ENCODE measurements at regions not wholly inside any gene's neighbourhood (a gene's known extent, or its start where the extent isn't known, plus 50 kb on each side); places are given as distances from the start of the nearest gene placed in this dataset.
"Not testable (repeated sequence)": the region's sequence is repeated elsewhere in the genome, so short reads cannot be mapped to it uniquely, and the experiment has no call there.

DNA sequence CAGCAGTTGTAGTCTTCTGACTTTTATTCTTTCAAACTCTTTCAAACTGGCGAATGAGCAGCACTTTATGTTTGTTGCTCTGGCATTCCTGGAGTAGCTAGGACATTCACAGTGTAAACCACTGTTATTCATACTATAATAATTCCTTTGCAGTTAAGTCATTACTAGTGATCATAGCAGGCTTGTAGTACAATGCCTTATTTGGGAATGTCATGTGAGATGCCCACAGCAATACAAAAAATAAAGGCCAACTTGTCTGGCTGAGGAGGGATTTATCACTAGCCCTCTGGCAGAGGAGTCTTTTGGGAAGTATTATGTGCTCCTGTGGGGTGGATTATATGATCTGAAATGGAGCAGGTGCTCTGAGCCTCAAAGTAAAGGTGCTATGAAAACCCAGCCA lies 197.2 kb downstream of the VGLL3 start:
- peak; percentile 95 for DNase-seq

DNA sequence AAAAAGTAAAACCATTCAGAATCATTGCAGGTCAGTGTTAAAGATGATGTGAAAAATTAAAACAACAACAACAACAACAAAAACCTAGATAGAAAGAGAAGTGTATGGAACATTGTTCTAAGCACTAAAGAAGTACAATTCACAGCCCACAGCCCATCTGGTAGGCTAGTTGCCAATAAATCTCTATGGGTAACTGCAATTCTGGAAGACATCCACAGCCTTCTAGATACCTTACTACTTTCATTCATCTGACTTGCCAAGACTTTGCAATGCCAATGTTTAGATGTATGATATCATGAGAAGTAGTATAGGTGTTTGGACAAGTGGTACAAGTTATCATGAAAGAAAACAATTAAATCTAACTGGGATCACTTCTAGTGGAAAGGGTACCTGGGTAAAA lies 198.6 kb downstream of the VGLL3 start:
- peak; percentile 39 for DNase-seq

DNA sequence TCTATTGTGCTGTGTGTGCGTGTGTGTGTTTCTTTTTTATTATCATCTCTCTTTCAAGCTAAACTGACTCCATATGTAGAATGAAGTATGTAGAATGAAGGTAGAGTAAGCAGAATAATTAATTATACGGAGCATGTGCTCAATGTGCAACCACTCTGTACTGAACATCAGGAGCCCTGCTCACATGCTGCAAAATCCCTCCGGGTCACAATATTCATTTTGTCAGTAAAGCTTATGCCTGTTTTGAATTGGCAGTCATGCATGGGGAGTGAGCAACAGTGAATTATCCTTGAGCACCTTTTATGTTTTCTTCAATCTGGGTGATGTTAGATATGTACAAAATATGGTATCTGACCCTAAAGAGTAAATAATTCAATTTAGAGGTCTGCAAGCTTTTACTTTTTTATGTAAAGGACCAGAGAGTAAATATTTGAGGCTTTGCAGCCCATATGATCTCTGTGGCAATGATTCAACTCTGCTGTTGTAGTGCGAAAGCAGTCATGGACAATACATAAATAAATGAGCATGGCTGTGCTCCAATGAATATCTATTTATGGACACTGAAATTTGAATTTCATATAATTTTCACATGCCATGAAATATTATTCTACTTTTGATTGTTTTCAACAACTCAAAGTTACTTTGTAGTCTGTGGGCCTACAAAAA lies 199.9 kb downstream of the VGLL3 start:
- DNase-seq: no peak

DNA sequence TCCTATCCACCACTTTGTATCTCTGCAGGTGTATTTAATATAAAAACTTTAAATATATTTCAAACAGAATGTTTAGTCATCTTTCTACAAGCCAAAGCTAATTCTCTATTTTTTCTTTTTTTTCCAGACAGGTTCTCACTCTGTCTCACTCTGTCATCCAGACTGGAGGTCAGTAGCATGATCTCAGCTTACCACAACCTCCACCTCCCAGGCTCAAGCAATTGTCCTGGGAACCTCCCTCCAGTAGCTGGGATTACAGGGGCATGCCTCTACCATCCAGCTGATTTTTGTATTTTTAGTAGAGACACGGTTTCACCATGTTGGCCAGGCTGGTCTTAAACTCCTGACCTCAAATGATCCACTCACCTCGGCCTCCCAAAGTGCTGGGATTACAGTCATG lies 202.6 kb downstream of the VGLL3 start:
- DNase-seq: no peak

DNA sequence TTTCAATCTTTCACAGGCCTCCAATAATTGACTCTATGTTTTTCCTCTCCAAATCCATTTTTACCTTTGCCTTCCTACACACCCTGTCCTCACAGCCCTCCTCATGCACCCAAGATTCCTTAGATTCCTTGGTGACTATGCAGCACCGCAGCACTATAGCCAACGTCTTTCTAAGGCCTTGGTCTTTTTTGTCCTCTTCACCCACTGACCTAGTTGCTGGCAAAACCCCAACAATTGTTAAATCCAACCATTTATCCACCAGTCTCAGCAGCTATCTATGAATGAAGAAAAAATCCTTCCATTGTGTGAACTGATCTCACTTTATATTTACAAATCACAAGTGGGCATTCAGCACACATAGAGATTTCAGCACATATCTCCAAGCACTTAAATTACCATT lies 203.9 kb downstream of the VGLL3 start:
- peak; percentile 79 for DNase-seq

DNA sequence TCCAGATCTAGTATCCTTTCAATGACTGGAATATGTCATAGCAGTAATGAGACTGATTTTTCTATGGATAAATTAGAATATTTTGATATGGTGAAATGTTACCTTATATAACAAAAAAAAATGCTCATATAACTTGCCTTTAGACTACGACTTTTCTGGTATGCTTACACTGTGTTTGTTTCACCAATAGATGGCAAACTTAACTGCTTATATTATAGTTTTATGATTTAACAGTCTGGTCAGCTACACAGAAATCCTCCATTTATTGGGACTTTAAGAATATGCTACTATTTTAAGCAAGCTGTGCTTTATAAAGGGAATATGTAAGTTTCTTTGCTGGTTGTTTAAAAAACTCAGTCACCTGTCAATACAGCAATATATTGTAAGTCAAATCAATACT lies 205.6 kb downstream of the VGLL3 start:
- peak; percentile 46 for DNase-seq

DNA sequence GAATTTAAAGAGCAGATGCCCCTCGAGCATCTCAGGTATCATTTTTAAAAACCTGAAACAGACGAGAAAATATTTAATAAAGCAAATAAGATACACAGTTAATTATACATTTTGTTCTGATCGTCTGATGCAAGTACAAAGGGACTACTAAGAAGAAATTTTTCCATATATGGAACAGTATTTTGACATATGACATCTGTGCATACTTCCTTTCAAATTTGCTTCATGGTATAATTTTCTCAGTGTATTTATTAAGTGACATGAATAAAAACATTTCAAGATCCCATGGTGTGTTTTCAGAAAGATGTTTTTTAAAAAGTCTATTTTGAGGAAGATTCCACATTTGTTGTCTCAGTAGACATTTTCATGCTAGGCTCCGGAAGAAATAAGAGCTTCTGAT lies 208.1 kb downstream of the VGLL3 start:
- DNase-seq: no peak

DNA sequence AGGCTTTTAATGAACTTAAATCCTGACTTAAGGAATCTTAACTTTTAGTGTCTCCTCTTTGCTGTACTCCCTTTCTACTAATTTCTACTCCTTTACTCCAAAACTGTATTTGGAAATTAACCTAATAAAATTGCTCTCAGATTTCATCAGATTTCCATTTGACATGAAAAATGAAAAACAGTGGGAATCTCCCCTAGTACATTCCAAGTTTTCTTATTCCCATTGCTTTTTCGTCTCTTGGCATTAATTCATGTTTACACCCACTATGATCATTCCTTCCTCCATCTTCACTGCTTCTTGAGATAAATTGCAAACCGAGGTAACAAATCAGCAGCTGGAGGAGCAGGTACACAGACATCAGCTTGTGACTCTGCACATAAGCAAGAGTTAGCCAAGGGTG lies 208.7 kb downstream of the VGLL3 start:
- no peak for DNase-seq

DNA sequence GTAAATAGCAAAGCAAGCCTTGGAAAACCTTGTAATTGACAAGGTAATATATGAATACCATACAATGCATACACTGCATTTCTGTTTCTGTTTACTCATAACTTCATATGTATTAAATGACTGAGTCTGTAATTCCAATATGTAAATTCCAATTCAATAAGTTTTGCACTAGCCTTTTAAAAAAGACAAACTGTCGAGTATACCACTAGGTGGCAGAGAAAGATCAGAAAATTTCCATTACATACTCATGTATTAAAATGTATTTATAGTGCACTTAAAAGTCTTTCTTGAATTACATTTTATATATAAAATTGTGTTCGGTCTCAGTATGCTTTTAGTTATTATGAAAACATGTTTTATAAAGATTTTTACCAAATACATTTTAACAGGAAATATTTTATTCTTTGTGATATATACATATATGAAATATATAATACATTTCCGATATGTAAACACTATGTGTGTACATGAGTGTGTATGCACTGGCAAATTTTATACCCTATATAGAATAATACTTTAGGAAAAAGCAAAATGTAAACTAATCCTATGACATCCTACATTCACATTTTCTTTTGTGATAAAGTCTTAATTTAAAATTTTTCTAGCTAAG lies 216.8 kb downstream of the VGLL3 start:
- peak; percentile 54 for DNase-seq

DNA sequence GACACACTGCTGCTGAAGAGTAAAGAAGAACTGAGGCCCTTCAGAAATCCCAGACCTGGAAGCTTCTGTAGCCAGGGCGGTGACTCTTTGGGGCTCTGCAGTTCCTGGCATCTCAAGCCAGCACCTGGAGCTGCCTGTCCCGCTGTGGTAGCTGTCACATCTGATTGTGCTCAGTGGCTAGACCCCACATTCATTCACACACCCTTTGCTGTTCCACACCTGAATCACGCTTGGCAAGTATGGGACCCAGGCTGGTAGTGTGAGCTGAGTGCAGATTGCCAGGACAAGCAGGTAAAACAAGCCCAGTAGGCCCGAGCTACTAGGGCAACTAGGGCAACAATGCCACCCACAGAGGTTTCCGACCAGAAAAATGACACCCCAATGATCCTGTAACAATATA lies 218.2 kb downstream of the VGLL3 start:
- no peak for DNase-seq

DNA sequence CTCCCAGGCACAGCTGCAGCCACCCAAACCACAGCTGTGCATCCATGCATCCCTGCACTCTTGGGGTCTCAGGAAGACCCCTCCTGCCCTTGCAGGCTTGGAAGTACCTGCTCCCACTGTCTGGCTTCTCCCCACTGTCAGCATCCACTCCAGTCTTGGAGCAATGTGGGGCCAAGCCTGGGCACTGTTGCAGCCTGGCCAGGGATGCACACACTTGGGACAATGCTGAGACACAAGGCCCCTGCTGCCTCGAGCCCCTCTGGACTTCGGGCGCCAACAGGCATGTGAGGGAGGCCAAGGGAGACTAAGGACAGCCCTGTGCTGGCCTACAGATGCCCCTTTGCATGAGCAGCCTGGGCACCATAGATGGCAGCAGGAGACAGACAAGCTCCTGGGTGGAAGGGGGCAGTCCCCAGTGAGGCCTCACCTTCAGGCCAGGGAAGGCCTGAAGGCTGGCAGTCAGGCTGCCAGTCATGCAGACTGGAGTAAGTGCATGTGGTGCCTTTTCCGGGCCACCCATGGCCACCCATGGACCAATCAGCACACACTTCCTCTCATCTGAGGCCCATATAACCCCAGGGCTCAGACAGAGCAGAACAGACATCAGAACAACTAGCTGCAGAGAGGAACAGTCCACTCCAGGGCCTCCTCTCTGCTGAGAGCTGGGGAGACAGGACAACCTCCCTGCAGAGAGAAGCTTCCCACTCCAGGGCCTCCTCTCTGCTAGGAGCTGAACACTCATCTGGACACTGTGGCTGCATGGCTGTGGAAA lies 219.0 kb downstream of the VGLL3 start:
- no peak for DNase-seq

DNA sequence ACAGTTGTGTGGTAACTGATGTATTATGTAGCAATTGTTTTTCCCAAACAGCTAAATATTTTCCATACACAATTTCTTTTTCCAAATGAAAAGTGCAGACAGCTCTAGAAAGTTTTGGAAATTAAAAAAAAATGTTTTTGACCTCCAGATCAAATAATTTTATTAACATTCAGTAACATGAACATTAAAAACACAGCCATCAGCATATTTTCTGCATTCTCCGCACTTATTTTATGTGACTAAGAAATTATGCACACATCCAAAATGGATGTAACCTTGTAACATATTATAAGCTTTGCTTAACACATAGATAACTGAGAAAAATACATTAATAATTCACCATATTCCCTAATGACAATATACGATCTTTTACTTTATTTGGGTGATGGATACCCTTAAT lies 224.6 kb downstream of the VGLL3 start:
- no peak for DNase-seq

DNA sequence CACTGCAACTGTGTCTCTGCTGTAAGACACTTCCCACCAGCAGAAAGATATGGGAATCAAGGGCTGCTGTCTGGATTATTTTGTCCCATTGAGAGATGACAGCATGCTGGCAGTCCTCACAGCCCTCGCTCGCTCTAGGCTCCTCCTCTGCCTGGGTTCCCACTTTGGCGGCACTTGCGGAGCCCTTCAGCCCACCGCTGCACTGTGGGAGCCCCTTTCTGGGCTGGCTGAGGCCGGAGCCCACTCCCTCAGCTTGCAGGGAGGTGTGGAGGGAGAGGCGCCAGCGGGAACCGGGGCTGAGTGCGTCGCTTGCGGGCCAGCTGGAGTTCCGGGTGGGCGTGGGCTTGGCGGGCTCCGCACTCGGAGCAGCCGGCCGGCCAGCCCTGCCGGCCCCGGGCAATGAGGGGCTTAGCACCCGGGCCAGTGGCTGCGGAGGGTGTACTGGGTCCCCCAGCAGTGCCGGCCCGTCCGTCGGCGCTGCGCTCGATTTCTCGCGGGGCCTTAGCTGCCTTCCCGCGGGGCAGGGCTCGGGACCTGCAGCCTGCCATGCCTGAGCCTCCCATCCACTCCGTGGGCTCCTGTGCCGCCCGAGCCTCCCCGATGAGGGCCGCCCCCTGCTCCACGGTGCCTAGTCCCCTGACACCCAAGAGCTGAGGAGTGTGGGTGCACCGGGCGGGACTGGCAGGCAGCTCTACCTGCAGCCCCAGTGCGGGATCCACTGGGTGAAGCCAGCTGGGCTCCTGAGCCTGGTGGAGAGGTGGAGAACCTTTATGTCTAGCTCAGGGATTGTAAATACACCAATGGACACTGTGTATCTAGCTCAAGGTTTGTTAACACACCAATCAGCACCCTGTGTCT lies 233.4 kb downstream of the VGLL3 start:
- DNase-seq: not testable (repeated sequence)

DNA sequence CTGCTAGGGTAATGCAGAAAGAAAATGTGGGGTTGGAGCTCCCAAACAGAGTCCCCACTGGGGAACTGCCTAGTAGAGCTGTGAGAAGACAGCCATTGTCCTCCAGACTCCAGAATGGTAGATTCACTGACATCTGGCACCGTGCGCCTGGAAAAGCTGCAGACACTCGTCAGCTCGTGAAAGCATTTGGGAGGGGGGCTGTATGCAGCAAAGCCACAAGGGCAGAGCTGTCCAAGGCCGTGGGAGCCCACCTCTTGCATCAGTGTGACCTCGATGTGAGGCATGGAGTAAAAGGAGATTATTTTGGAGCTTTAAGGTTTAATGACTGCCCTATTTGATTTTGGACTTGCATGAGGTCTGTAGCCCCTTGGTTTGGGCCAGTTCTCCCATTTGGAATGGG lies 242.9 kb downstream of the VGLL3 start:
- no peak for DNase-seq

DNA sequence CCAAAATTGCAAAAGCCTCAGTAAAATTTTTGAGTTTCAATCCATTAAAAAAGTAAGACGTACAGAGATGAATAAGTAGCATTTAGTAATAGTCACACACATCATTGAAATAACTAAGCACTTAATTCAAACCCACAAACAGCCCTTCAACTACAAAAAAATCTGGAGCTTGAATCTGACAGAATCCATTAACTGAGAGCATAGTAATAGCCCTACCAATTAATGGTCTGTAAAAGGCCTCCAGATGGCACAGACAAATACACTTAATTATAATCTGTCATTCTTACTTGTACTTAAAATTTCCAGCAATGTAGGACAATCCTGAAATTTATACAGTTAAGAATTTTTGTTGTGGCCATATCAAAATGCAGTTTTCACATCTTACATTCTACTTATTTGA lies 246.9 kb downstream of the VGLL3 start:
- DNase-seq: no peak

DNA sequence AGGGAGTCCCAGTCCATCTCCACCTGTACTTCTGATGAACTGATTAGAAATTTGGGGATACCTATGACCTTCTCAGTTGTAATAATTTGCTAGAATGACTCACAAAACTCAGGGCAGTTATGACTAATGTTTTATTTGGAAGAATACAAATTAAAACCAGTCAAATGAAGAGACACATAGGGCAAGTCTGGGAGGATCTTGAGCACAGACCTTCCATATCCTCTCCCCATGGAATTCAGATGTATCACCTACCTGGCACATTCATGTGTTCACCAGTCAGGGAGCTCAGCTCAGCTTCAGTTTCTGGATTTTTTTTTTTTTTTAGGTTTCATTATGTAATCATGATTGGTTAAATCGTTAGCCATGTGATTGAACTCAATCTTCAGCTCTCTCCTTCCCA lies 247.7 kb downstream of the VGLL3 start:
- no peak for DNase-seq

DNA sequence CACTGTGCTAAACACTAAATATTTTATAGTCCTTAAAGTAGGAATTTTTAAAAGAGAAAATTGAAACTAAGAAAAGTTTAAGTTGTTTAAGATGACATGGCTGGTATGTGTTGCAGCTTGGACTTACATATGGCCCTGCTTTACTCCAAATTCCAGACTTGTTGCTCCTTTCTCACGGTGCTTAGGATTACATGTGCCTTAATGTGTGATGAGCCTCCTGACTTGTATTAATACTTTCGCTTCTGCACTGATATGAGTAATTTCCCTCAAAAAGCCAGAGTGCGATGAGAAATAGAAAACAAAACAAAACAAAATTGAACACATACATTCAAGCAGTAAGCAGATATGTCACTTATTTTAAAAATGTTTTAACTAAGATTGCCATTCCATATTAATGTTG lies 250.2 kb downstream of the VGLL3 start:
- no peak for DNase-seq

DNA sequence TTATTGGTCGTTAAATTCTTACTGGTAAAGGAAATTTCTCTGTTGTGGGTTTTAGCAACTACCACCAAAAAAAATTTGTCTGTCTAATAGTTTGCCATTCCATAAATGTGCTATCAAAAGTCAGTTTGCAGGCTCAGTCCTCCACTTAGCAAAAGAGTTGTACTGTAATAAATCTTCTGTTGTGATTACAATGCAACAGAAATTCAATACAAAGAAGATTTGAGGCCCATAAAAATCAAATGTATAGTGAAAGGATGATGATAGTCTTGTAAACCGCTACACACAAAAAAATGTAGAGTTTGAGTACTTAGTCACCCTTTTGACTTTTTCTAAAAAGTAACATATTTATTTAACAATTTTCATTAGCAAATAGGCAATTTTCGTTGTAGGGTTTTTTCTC lies 251.7 kb downstream of the VGLL3 start:
- no peak for DNase-seq

DNA sequence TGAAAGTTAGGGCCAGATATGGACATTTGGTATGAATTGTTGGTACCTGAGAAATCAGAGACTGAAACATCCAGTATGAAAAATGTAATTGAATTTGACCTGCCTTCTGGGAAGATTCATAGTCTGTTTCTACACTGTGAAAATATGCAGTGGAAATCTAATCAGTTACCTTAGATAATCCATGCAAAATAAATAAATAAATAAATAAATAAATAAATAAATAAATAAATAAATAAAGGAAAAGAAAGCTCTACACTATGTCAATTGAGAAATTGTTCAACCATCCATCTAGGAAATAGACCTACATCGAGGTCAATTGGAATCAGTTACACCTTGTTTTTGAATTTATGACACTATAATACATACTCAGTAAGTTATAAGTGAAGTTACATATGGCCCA lies 252.3 kb downstream of the VGLL3 start:
- no peak for DNase-seq

DNA sequence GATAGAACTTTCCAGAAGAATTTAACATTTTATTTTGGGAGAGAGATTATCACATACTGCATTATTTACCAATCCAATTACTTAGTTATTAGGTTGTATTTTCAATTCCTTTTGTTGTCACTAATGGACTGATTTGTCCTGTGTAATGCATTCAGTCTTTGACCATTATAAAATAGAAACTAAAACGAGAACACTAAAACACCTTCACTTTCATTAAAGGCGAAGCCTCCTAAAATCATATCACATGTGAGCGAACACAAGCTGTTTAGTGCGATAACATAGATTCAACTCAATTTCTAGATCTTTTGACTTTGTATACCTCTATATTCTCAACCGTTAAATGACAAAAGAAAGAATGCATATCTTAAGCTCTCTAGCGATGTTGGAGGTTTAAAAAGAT lies 253.4 kb downstream of the VGLL3 start:
- no peak for DNase-seq

DNA sequence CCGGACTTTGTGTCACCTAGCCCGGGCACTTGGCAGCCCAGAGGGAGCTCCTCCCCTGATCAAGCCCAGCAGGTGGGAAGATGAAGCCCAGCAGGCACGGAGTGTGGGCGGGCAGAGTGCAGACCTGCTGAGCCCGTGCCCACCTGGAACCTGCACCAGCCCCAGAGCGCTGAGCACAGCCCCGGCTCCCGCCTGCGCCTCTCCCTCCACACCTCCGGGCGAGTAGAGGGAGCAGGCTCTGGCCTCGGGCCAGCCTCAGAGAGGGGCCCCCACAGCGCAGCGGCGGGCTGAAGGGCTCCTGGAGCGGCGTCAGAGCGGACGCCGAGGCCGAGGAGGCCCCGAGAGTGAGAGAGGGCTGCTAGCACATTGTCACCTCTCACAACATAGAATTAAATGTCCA lies 257.7 kb downstream of the VGLL3 start:
- DNase-seq: no peak

DNA sequence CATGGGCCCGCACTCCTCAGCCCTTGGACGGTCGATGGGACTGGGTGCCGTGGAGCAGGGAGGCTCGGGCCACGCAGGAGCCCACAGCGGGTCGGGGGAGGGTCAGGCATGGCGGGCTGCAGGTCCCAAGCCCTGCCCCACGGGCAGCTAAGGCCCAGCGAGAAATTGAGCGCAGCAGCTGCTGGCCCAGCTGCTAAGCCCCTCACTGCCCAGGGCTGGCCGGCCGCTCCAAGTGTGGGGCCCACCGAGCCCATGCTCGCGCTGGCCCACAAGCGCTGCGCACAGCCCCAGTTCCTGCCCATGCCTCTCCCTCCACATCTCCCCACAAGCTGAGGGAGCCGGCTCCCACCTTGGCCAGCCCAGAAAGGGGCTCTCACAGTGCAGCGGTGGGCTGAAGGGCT lies 259.4 kb downstream of the VGLL3 start:
- DNase-seq: no peak

DNA sequence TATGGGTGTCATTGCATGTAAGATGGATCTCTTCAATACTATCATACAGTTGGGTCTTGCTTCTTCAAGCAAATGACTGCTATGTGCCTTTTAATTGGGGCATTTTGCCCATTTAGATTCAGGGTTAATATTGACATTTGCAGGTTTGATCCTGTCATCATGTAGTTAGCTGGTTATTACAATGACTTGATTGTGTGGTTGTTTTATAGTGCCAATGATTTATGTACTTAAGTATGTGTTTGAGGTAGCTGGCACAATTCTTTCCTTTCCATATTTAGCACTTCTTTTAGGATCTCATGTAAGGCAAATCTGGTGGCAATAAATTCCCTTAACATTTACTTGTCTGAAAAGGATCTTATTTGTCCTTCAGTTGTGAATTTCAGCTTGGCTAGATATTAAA lies 267.5 kb downstream of the VGLL3 start:
- no peak for DNase-seq

DNA sequence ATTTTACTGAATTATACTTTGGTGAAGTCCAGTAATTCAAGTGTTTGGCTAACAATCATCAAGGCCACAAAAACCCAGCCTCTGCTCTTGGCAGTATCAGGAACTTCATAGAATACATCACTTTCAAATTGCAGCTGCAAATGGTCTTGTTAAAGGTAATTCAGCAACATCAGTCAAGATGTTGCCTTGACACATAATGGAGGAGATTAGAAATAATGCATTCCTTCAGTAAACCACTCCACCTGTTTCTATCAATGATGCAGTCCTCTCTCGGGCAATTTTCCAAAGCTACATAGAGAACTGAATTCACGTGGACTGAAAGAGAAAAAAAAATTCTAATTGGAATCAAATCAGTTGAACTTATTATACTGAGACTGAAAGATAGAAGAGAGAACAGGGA lies 279.3 kb downstream of the VGLL3 start:
- DNase-seq: no peak
